SK-N-SH (cell line): ENCODE measurements at regions not wholly inside any gene's neighbourhood (a gene's known extent, or its start where the extent isn't known, plus 50 kb on each side); places are given as distances from the start of the nearest gene placed in this dataset.

Source experiments
- CHD2 ChIP-seq: fragments of 150-350 bp; IDR thresholded peaks from 2 replicates; pipeline ENCODE4 v1.6.1; 2018; ENCODE audit warnings: low read length; ENCODE audit not compliant: partially characterized antibody
- ELF1 ChIP-seq: IDR thresholded peaks from 2 replicates; pipeline ENCODE4 v1.4.0; 2012
- FOSL2 ChIP-seq: IDR thresholded peaks from 2 replicates; pipeline ENCODE4 v1.4.0; 2012; ENCODE audit warnings: low read depth, mild to moderate bottlenecking, moderate library complexity, borderline replicate concordance
- RAD21 ChIP-seq: IDR thresholded peaks from 2 replicates; pipeline ENCODE4 v1.6.1; 2012; ENCODE audit warnings: mild to moderate bottlenecking, low read length
- SIN3A ChIP-seq: IDR thresholded peaks from 2 replicates; pipeline ENCODE4 v1.6.1; 2012; ENCODE audit warnings: low read depth, mild to moderate bottlenecking, low read length, moderate library complexity, borderline replicate concordance
- SMC3 ChIP-seq: IDR thresholded peaks from 2 replicates; pipeline ENCODE4 v1.6.1; 2012; ENCODE audit warnings: low read depth, low read length, improper control_type of control experiment
- TAF1 ChIP-seq: IDR thresholded peaks from 2 replicates; pipeline ENCODE4 v1.6.1; 2012; ENCODE audit warnings: low read depth, mild to moderate bottlenecking, low read length, moderate library complexity, borderline replicate concordance
- YY1 ChIP-seq: IDR thresholded peaks from 2 replicates; pipeline ENCODE4 v1.4.0; 2012; ENCODE audit warnings: low read depth, mild to moderate bottlenecking
- TF ChIP-seq, protein P1 (sequence below): IDR thresholded peaks from 2 replicates; pipeline ENCODE4 v1.6.1; 2012; ENCODE audit warnings: mild to moderate bottlenecking, low read depth, low read length, moderate library complexity
- TF ChIP-seq, protein P2 (sequence below): fragments of 150-350 bp; IDR thresholded peaks from 2 replicates; pipeline ENCODE4 v1.6.1; 2017; ENCODE audit warnings: antibody characterized with exemption, low read length, low read depth, borderline replicate concordance
- TF ChIP-seq, protein P3 (sequence below): fragments of 200-600 bp; sonication (generic); IDR thresholded peaks from 2 replicates; pipeline ENCODE4 v1.6.1; 2017; ENCODE audit warnings: antibody characterized with exemption, mild to moderate bottlenecking, moderate library complexity
- TF ChIP-seq, protein P4 (sequence below): IDR thresholded peaks from 2 replicates; pipeline ENCODE4 v1.4.0; 2012; ENCODE audit warnings: low read depth, borderline replicate concordance

DNA sequence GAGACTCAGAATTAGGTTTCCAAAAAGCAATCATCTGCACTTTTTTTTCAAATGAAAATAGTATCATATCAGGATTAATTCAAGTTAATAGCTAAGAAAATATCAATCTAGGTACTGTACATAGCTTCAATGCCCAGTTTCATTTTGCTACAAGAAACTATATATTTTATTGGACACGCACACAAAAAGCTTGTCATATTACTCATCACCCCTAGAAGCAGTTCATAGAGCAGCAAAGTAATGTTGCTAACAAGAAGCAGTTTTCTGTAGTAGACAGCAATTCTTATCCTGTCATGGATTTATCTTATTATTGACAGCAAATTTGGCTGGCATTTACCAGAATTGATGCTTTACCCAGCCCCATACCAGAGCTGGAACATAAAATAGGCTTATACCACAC, 52.3 kb upstream of the LSM6 start:
- TF ChIP-seq, protein P1, sequence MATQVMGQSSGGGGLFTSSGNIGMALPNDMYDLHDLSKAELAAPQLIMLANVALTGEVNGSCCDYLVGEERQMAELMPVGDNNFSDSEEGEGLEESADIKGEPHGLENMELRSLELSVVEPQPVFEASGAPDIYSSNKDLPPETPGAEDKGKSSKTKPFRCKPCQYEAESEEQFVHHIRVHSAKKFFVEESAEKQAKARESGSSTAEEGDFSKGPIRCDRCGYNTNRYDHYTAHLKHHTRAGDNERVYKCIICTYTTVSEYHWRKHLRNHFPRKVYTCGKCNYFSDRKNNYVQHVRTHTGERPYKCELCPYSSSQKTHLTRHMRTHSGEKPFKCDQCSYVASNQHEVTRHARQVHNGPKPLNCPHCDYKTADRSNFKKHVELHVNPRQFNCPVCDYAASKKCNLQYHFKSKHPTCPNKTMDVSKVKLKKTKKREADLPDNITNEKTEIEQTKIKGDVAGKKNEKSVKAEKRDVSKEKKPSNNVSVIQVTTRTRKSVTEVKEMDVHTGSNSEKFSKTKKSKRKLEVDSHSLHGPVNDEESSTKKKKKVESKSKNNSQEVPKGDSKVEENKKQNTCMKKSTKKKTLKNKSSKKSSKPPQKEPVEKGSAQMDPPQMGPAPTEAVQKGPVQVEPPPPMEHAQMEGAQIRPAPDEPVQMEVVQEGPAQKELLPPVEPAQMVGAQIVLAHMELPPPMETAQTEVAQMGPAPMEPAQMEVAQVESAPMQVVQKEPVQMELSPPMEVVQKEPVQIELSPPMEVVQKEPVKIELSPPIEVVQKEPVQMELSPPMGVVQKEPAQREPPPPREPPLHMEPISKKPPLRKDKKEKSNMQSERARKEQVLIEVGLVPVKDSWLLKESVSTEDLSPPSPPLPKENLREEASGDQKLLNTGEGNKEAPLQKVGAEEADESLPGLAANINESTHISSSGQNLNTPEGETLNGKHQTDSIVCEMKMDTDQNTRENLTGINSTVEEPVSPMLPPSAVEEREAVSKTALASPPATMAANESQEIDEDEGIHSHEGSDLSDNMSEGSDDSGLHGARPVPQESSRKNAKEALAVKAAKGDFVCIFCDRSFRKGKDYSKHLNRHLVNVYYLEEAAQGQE: no peak
- TF ChIP-seq, protein P2, sequence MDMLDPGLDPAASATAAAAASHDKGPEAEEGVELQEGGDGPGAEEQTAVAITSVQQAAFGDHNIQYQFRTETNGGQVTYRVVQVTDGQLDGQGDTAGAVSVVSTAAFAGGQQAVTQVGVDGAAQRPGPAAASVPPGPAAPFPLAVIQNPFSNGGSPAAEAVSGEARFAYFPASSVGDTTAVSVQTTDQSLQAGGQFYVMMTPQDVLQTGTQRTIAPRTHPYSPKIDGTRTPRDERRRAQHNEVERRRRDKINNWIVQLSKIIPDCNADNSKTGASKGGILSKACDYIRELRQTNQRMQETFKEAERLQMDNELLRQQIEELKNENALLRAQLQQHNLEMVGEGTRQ: no peak
- TF ChIP-seq, protein P3, sequence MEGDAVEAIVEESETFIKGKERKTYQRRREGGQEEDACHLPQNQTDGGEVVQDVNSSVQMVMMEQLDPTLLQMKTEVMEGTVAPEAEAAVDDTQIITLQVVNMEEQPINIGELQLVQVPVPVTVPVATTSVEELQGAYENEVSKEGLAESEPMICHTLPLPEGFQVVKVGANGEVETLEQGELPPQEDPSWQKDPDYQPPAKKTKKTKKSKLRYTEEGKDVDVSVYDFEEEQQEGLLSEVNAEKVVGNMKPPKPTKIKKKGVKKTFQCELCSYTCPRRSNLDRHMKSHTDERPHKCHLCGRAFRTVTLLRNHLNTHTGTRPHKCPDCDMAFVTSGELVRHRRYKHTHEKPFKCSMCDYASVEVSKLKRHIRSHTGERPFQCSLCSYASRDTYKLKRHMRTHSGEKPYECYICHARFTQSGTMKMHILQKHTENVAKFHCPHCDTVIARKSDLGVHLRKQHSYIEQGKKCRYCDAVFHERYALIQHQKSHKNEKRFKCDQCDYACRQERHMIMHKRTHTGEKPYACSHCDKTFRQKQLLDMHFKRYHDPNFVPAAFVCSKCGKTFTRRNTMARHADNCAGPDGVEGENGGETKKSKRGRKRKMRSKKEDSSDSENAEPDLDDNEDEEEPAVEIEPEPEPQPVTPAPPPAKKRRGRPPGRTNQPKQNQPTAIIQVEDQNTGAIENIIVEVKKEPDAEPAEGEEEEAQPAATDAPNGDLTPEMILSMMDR: no peak
- no peak for TF ChIP-seq YY1
- no peak for TF ChIP-seq RAD21
- no peak for TF ChIP-seq SIN3A
- TF ChIP-seq, protein P4, sequence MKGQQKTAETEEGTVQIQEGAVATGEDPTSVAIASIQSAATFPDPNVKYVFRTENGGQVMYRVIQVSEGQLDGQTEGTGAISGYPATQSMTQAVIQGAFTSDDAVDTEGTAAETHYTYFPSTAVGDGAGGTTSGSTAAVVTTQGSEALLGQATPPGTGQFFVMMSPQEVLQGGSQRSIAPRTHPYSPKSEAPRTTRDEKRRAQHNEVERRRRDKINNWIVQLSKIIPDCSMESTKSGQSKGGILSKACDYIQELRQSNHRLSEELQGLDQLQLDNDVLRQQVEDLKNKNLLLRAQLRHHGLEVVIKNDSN: no peak
- TF ChIP-seq FOSL2: no peak
- TF ChIP-seq SMC3: no peak
- no peak for TF ChIP-seq CHD2
- TF ChIP-seq ELF1: no peak
- TF ChIP-seq TAF1: no peak
